AG04449 (cell line): ENCODE measurements at regions not wholly inside any gene's neighbourhood (a gene's known extent, or its start where the extent isn't known, plus 50 kb on each side); places are given as distances from the start of the nearest gene placed in this dataset.

ENCODE experiments used
- CTCF ChIA-PET: fragments of 350-600 bp; formaldehyde crosslinking; extraction: SDS; loops from one replicate; lab custom pipeline; 2021; ENCODE audit warnings: antibody characterized with exemption; lab: Yijun Ruan, JAX
- POLR2A ChIA-PET: fragments of 400-600, 350-600 bp; formaldehyde crosslinking; extraction: SDS; loops from one replicate; lab custom pipeline; 2020; ENCODE audit warnings: antibody characterized with exemption, inconsistent platforms; lab: Yijun Ruan, JAX
- DNase-seq: peaks from one replicate; pipeline ENCODE4 v3.0.0-alpha.2; 2010; ENCODE audit warnings: low read depth, low spot score
- H3K4me3 ChIP-seq: 2 replicates; pipeline ENCODE4 v1.5.1; 2011; ENCODE audit warnings: low read depth, mild to moderate bottlenecking, control low read depth, low read length
- CTCF ChIP-seq: IDR thresholded peaks from one replicate; pipeline ENCODE4 v1.5.1; 2011; ENCODE audit warnings: mild to moderate bottlenecking, moderate library complexity, low read length, control low read depth, inconsistent platforms; ENCODE audit not compliant: insufficient read depth; ENCODE audit errors: missing control alignments

- no peak for TF ChIP-seq CTCF
- no peak overlapping the region for H3K4me3 ChIP-seq
- no peak for DNase-seq
- CTCF ChIA-PET = no interaction called here
- POLR2A ChIA-PET = no interaction called here
Observed at GRCh38 chr14:39566795-39567194, 134.6 kb upstream of the FBXO33 start.

GRCh38 chr14:39563361-39563760 lies 131.1 kb upstream of the FBXO33 start:
- POLR2A ChIA-PET = no interaction called here
- no peak for DNase-seq
- H3K4me3 ChIP-seq = no peak overlapping the region
- CTCF ChIA-PET = no interaction called here
- TF ChIP-seq CTCF = no peak

- CTCF ChIA-PET = no interaction called here
- POLR2A ChIA-PET = no interaction called here
- TF ChIP-seq CTCF = no peak
- no peak overlapping the region for H3K4me3 ChIP-seq
- no peak for DNase-seq
Observed at GRCh38 chr14:39562175-39562574, 129.9 kb upstream of the FBXO33 start.

GRCh38 chr14:39558525-39558924 lies 126.3 kb upstream of the FBXO33 start:
- no peak for TF ChIP-seq CTCF
- DNase-seq = no peak
- CTCF ChIA-PET = no interaction called here
- H3K4me3 ChIP-seq = no peak overlapping the region
- POLR2A ChIA-PET = no interaction called here

GRCh38 chr14:39555749-39556148 lies 123.5 kb upstream of the FBXO33 start:
- ChIA-PET CTCF (no interaction called here), POLR2A (no interaction called here)
- H3K4me3 ChIP-seq = no peak overlapping the region

GRCh38 chr14:39554576-39554975 lies 122.3 kb upstream of the FBXO33 start:
- H3K4me3 ChIP-seq = no peak overlapping the region
- ChIA-PET CTCF (no interaction called here), POLR2A (no interaction called here)
- TF ChIP-seq CTCF = no peak
- no peak for DNase-seq

More at GRCh38 chr14:39555749-39556148, 123.5 kb upstream of the FBXO33 start:
- TF ChIP-seq CTCF = no peak
- DNase-seq = no peak
